BJ (cell line): ENCODE measurements at regions not wholly inside any gene's neighbourhood (a gene's known extent, or its start where the extent isn't known, plus 50 kb on each side); places are given as distances from the start of the nearest gene placed in this dataset.

Source experiments
- CTCF ChIA-PET: fragments of 350-600 bp; formaldehyde crosslinking; extraction: SDS; loops from one replicate; lab custom pipeline; 2021; ENCODE audit warnings: antibody characterized with exemption, inconsistent platforms; lab: Yijun Ruan, JAX
- POLR2A ChIA-PET: fragments of 300-600 bp; sonication (Branson Sonifier 250); formaldehyde crosslinking; extraction: SDS; loops from one replicate; lab custom pipeline; 2021; ENCODE audit warnings: antibody characterized with exemption; lab: Charles Lee
- DNase-seq: peaks from one replicate; pipeline ENCODE4 v3.0.0-alpha.2; 2011; ENCODE audit warnings: low read depth
- H3K27me3 ChIP-seq: 2 replicates; pipeline ENCODE4 v1.6.0; 2011; ENCODE audit warnings: low read length; ENCODE audit not compliant: control insufficient read depth, insufficient read depth
- H3K36me3 ChIP-seq: 2 replicates; pipeline ENCODE4 v1.5.1; 2011; ENCODE audit warnings: low read length; ENCODE audit not compliant: control insufficient read depth, insufficient read depth
- H3K4me3 ChIP-seq: 2 replicates; pipeline ENCODE4 v1.5.1; 2011; ENCODE audit warnings: low read depth, mild to moderate bottlenecking, control low read depth, low read length
- TF ChIP-seq, protein P1 (sequence below): IDR thresholded peaks from 2 replicates; pipeline ENCODE4 v1.5.1; 2011; ENCODE audit warnings: low read depth, mild to moderate bottlenecking, control low read depth, inconsistent platforms, low read length, moderate library complexity; ENCODE audit not compliant: insufficient read depth

DNA sequence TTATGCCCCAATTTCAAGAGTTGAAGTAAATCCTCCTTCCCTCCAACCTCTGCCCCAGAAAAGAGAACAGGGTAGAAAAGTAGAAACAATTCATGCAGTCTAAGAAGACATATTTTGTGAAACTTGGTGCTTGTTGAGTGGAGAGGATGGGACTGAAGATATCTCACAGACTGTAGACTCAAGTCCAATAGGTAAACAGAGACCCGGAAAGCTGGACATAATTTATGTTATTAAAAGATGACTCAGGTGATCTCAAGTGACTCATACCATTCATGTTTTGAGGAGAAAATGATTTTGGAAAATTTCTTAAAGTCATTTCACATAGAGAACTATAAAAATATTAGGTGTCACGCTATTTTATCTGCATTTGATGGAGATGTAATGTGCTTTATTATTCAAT, 203.1 kb upstream of the SOX9 start:
- CTCF ChIA-PET = interaction anchor here (1.5 kb wide), 1 partner anchor 12 kb away, joined by 3 read pairs; no protein-coding TSS in a partner anchor
- POLR2A ChIA-PET = no interaction called here
- TF ChIP-seq, protein P1, sequence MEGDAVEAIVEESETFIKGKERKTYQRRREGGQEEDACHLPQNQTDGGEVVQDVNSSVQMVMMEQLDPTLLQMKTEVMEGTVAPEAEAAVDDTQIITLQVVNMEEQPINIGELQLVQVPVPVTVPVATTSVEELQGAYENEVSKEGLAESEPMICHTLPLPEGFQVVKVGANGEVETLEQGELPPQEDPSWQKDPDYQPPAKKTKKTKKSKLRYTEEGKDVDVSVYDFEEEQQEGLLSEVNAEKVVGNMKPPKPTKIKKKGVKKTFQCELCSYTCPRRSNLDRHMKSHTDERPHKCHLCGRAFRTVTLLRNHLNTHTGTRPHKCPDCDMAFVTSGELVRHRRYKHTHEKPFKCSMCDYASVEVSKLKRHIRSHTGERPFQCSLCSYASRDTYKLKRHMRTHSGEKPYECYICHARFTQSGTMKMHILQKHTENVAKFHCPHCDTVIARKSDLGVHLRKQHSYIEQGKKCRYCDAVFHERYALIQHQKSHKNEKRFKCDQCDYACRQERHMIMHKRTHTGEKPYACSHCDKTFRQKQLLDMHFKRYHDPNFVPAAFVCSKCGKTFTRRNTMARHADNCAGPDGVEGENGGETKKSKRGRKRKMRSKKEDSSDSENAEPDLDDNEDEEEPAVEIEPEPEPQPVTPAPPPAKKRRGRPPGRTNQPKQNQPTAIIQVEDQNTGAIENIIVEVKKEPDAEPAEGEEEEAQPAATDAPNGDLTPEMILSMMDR = no peak
- no peaks in the 10 kb centered on the region for H3K36me3 ChIP-seq
- H3K4me3 ChIP-seq = no peak overlapping the region
- H3K27me3 ChIP-seq = no peaks in the 10 kb centered on the region
- DNase-seq = no peak

DNA sequence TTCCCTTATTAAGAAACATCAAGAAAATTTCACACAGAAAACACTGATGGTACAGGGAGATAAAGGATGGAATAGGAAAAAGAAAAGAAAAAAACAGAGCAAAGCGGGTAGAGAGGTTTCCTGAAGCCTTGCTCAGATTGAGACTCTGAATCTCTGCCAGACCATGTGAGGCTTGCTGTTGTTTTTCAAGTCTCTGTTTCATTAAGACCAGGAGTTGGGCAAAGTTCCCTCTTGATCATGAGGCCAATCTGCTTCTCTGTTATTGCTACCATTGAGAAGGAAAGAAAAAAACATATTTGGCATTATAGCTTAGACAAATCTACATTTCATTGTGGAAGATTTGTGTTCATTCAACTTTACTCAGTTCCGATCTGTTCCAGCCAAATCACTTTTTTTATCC, 201.6 kb upstream of the SOX9 start:
- TF ChIP-seq, protein P1 = no peak
- ChIA-PET CTCF (no interaction called here), POLR2A (no interaction called here)
- no peak for DNase-seq
- Histone ChIP-seq H3K36me3 (no peaks in the 10 kb centered on the region), H3K4me3 (no peak overlapping the region), H3K27me3 (no peaks in the 10 kb centered on the region)

DNA sequence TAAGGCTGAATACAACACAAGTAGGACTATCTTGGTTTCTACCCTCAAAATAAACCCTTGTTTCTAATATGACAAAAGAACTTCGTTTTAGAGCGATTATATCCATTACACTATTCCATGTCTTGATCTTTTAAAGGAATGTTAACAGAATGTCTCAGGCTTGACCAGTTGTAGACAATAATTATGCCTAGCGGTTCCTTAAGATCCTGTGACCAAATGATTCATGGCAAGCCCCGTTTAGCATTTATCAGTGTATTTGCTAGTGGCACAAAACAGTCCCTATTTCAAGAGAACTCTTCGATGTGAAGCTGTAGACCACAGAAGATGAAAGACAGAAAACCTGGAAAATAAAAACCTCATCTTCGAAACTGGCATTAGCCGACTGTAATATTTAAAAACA, 200.9 kb upstream of the SOX9 start:
- CTCF ChIA-PET = interaction anchor here (0.8 kb wide), 1 partner anchor 25 kb away, joined by 3 read pairs; no protein-coding TSS in a partner anchor
- POLR2A ChIA-PET = no interaction called here
- Histone ChIP-seq H3K4me3 (no peak overlapping the region), H3K27me3 (no peaks in the 10 kb centered on the region), H3K36me3 (no peaks in the 10 kb centered on the region)
- TF ChIP-seq, protein P1 = no peak
- no peak for DNase-seq

DNA sequence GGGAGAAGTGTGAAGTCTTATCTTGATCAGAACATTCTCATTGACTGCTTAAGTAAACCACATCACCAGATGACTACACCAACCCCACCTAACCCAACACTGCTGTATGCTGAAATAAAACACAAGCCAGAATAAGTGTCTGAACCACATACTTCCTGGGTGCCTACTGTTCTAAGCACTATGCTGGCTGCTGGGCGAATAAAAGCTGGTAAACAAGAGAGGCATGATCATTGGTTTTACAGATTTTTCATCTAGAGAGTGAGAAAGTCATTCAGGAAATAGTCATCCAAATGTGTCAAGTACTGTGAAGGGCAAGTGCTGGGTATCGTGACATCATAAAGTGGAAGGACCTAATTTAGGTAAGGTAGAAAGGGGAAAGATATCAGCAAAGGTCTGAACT, 199.0 kb upstream of the SOX9 start:
- no peak for DNase-seq
- ChIA-PET CTCF (no interaction called here), POLR2A (no interaction called here)
- TF ChIP-seq, protein P1 = no peak
- Histone ChIP-seq H3K27me3 (no peaks in the 10 kb centered on the region), H3K4me3 (no peak overlapping the region), H3K36me3 (no peaks in the 10 kb centered on the region)

DNA sequence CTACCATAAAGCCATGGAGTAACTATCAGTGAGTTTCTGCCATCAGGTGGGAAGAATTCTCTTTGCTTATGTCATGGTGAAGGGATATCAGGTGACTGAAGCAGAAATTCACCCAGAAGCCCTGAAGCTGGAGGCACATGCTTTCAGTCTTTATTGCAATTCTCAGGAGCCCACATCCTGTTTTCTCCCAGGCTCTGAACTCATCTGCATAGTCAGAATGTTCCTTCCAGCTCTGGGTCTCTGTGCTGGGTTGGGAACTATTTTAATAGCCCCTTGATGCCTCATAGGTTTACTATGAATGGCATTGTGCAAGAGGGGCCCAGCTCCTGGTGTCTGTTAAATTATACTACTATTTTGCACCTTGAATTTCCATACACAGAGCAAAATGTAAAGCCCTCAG, 198.4 kb upstream of the SOX9 start:
- no peaks in the 10 kb centered on the region for H3K27me3 ChIP-seq
- no peak overlapping the region for H3K4me3 ChIP-seq
- ChIA-PET CTCF (interaction anchor here (0.7 kb wide), 1 partner anchor 1561 kb away, joined by 3 read pairs; no protein-coding TSS in a partner anchor), POLR2A (no interaction called here)
- TF ChIP-seq, protein P1 = no peak
- H3K36me3 ChIP-seq = no peaks in the 10 kb centered on the region
- DNase-seq = peak; percentile 85
